SK-N-SH (cell line): ENCODE measurements at regions not wholly inside any gene's neighbourhood (a gene's known extent, or its start where the extent isn't known, plus 50 kb on each side); places are given as distances from the start of the nearest gene placed in this dataset.

Experiments
- CTCF ChIA-PET: fragments of 300-600, 350-600 bp; formaldehyde crosslinking; extraction: SDS; loops from one replicate; lab custom pipeline; 2021; lab: Yijun Ruan, JAX
- POLR2A ChIA-PET: fragments of 350-600 bp; sonication (Branson Sonifier 250); formaldehyde crosslinking; extraction: SDS; loops from one replicate; lab custom pipeline; 2020; ENCODE audit warnings: antibody characterized with exemption, inconsistent platforms; lab: Yijun Ruan, JAX
- DNase-seq: peaks from one replicate; pipeline ENCODE4 v3.0.0; 2012
- H2AFZ ChIP-seq: fragments of 200-600 bp; sonication (generic); 2 replicates; pipeline ENCODE4 v1.8.1; 2016; ENCODE audit warnings: antibody characterized with exemption, mild to moderate bottlenecking, low read depth
- H3F3A ChIP-seq: fragments of 200-600 bp; sonication (generic); replicated peaks from 2 replicates; pipeline ENCODE3; 2016; ENCODE audit warnings: antibody characterized with exemption, mild to moderate bottlenecking; ENCODE audit not compliant: insufficient read depth
- H3K27ac ChIP-seq, 2 experiments: fragments of 200-500 bp in 1 of 2; fragments of 200-600 bp in 1 of 2; sonication (Bioruptor generic) in 1 of 2; sonication (generic), shearing (Covaris generic) in 1 of 2; 2 replicates each; pipeline versions ENCODE4 v1.5.1 to v1.6.1; 2014 to 2016; ENCODE audit warnings: low read depth in 2 of 2, inconsistent platforms in 1 of 2, low read length in 1 of 2, mild to moderate bottlenecking in 1 of 2, mixed read lengths in 1 of 2
- H3K27me3 ChIP-seq: fragments of 200-600 bp; sonication (generic), shearing (Covaris generic); 2 replicates; pipeline ENCODE4 v1.6.1; 2016; ENCODE audit warnings: mixed run types; ENCODE audit not compliant: insufficient read depth
- H3K36me3 ChIP-seq, 2 experiments: fragments of 200-500 bp in 1 of 2; fragments of 200-600 bp in 1 of 2; sonication (Bioruptor generic) in 1 of 2; sonication (generic) in 1 of 2; replicated peaks in 1 of 2; 2 replicates each; pipeline versions ENCODE3 to v1.5.1; 2014 to 2016; ENCODE audit warnings: low read length in 1 of 2, mild to moderate bottlenecking in 1 of 2; ENCODE audit not compliant: insufficient read depth in 2 of 2, control insufficient read depth in 1 of 2
- H3K4me1 ChIP-seq, 2 experiments: fragments of 200-500 bp in 1 of 2; fragments of 200-600 bp in 1 of 2; sonication (Bioruptor generic) in 1 of 2; sonication (generic), shearing (Covaris generic) in 1 of 2; 2 replicates each; pipeline versions ENCODE4 v1.5.1 to v1.6.1; 2014 to 2016; ENCODE audit warnings: low read depth in 1 of 2, low read length in 1 of 2, mixed run types in 1 of 2; ENCODE audit not compliant: insufficient read depth in 2 of 2, control insufficient read depth in 1 of 2
- H3K4me2 ChIP-seq: fragments of 200-600 bp; sonication (generic), shearing (Covaris generic); 2 replicates; pipeline ENCODE4 v1.6.1; 2017; ENCODE audit warnings: mixed run types
- H3K4me3 ChIP-seq, 2 experiments: fragments of 200-500 bp in 1 of 2; fragments of 200-600 bp in 1 of 2; sonication (Bioruptor generic) in 1 of 2; sonication (generic), shearing (Covaris generic) in 1 of 2; 2 replicates each; pipeline versions ENCODE4 v1.5.1 to v1.8.1; 2014 to 2016; ENCODE audit warnings: low read depth in 2 of 2, inconsistent platforms in 1 of 2, low read length in 1 of 2, mild to moderate bottlenecking in 1 of 2, mixed read lengths in 1 of 2, moderate library complexity in 1 of 2
- H3K79me2 ChIP-seq: fragments of 200-600 bp; sonication (generic); 2 replicates; pipeline ENCODE4 v1.8.1; 2017; ENCODE audit warnings: mild to moderate bottlenecking; ENCODE audit not compliant: insufficient read depth
- H3K9ac ChIP-seq: fragments of 200-600 bp; sonication (generic); 2 replicates; pipeline ENCODE4 v1.6.1; 2017; ENCODE audit warnings: mixed run types
- H3K9me2 ChIP-seq: fragments of 200-600 bp; sonication (generic); 2 replicates; pipeline ENCODE4 v1.6.1; 2017; ENCODE audit warnings: mixed run types
- H3K9me3 ChIP-seq: fragments of 200-600 bp; sonication (generic); 2 replicates; pipeline ENCODE4 v1.6.1; 2017; ENCODE audit warnings: mixed run types, mild to moderate bottlenecking, moderate library complexity
- H4K20me1 ChIP-seq: fragments of 200-600 bp; sonication (generic); 2 replicates; pipeline ENCODE4 v1.6.1; 2017; ENCODE audit warnings: mild to moderate bottlenecking, mixed run types; ENCODE audit not compliant: insufficient read depth
- FOSL2 ChIP-seq: IDR thresholded peaks from 2 replicates; pipeline ENCODE4 v1.4.0; 2012; ENCODE audit warnings: low read depth, mild to moderate bottlenecking, moderate library complexity, borderline replicate concordance
- FOXJ3 ChIP-seq: sonication (generic); formaldehyde crosslinking; IDR thresholded peaks from 2 replicates; pipeline ENCODE4 v1.5.1; 2020; ENCODE audit warnings: mild to moderate bottlenecking, missing genetic modification reagents
- GATA2 ChIP-seq: sonication (generic); formaldehyde crosslinking; IDR thresholded peaks from 2 replicates; pipeline ENCODE4 v1.5.0; 2020; ENCODE audit warnings: mild to moderate bottlenecking, missing genetic modification reagents
- IRF3 ChIP-seq: fragments of 150-350 bp; IDR thresholded peaks from 2 replicates; pipeline ENCODE4 v1.6.1; 2016; ENCODE audit warnings: mild to moderate bottlenecking, low read depth, low read length
- MEF2A ChIP-seq: IDR thresholded peaks from 2 replicates; pipeline ENCODE4 v1.4.0; 2012; ENCODE audit warnings: low read depth, borderline replicate concordance
- NRF1 ChIP-seq: IDR thresholded peaks from 2 replicates; pipeline ENCODE4 v1.6.1; 2012; ENCODE audit warnings: low read depth, mild to moderate bottlenecking, low read length
- PBX3 ChIP-seq: IDR thresholded peaks from 2 replicates; pipeline ENCODE4; 2012
- RAD21 ChIP-seq: IDR thresholded peaks from 2 replicates; pipeline ENCODE4 v1.6.1; 2012; ENCODE audit warnings: mild to moderate bottlenecking, low read length
- REST ChIP-seq: IDR thresholded peaks from 2 replicates; pipeline ENCODE4 v1.6.1; 2012; ENCODE audit warnings: mild to moderate bottlenecking, low read depth, low read length, moderate library complexity
- RXRA ChIP-seq: IDR thresholded peaks from 2 replicates; pipeline ENCODE4 v1.4.0; 2012; ENCODE audit warnings: low read depth, mild to moderate bottlenecking, borderline replicate concordance
- USF1 ChIP-seq: IDR thresholded peaks from 2 replicates; pipeline ENCODE4 v1.4.0; 2012; ENCODE audit warnings: low read depth, borderline replicate concordance
- ZBTB33 ChIP-seq: IDR thresholded peaks from 2 replicates; pipeline ENCODE4 v1.4.0; 2012; ENCODE audit warnings: low read depth, borderline replicate concordance

- TF ChIP-seq ZBTB33 = no peak
- no peak for TF ChIP-seq FOXJ3 (CRISPR knock-in tag)
- no peak for TF ChIP-seq GATA2 (CRISPR knock-in tag)
- no peak for TF ChIP-seq RAD21
- TF ChIP-seq NRF1 = no peak
- no peak for TF ChIP-seq PBX3
- no peak for TF ChIP-seq MEF2A
- no peak for TF ChIP-seq FOSL2
- TF ChIP-seq REST = no peak
- TF ChIP-seq IRF3 = no peak
Observed at GRCh38 chr7:89738549-89738948, 415.7 kb upstream of the STEAP1 start (continued).

- ChIA-PET CTCF (no interaction called here), POLR2A (no interaction called here)
- TF ChIP-seq RXRA (no peak), USF1 (no peak), IRF3 (no peak), FOXJ3 (CRISPR knock-in tag) (no peak), NRF1 (no peak)
- Histone ChIP-seq H3K4me2 (no peak overlapping the region), H3K4me1 (no peaks in the 10 kb centered on the region), H3K79me2 (no peaks in the 10 kb centered on the region), H2AFZ (no peak overlapping the region), H3K4me3 (no peak overlapping the region), H3F3A (no peaks in the 10 kb centered on the region), H4K20me1 (no peaks in the 10 kb centered on the region), H3K27ac (no peak overlapping the region), H3K9ac (no peak overlapping the region), H3K9me2 (no peaks in the 10 kb centered on the region), H3K27me3 (no peaks in the 10 kb centered on the region), H3K36me3 (no peaks in the 10 kb centered on the region), H3K9me3 (no peaks in the 10 kb centered on the region)
- no peak for DNase-seq
Observed at GRCh38 chr7:89757910-89758309, 396.4 kb upstream of the STEAP1 start.
